ENCODE measurements at regions not wholly inside any gene's neighbourhood (a gene's known extent, or its start where the extent isn't known, plus 50 kb on each side); places are given as distances from the start of the nearest gene placed in this dataset.

- TF ChIP-seq CTCF (IDR thresholded peaks at IDR 0.05 in 4 of 5, conservative IDR thresholded peaks at IDR 0.05 in 1 of 5) (no peak), POLR2A (IDR thresholded peaks at IDR 0.05) (no peak)
Observed at GRCh38 chr6:166073082-166073481, 94.6 kb downstream of the TBXT start.

All from gastrocnemius medialis (tissue), 4 donors.